LoVo (cell line): ENCODE measurements at regions not wholly inside any gene's neighbourhood (a gene's known extent, or its start where the extent isn't known, plus 50 kb on each side); places are given as distances from the start of the nearest gene placed in this dataset.
"Not testable (repeated sequence)": the region's sequence is repeated elsewhere in the genome, so short reads cannot be mapped to it uniquely, and the experiment has no call there.

Source experiments
- DNase-seq: peaks from one replicate; pipeline ENCODE4 v3.0.0-alpha.2; 2016; ENCODE audit warnings: low spot score

DNA sequence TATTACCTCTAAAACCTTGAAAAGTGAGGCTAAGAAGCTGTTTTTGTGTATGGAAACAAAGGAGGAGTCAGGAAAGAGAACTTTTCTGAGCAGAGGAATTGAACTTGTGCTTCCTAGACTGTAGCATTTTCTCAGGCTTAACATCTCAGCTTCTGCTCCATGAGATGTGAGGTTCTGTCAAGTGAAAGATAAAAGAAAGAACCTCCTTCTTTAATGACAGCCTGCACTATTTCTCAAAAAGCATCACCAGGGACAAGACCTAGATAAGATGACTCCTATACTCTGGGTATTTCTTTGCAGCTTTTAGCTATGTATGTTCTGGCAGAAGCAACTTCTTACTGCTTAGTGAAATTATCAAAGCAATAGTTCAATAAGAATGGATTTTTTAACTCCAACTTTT, 87.6 kb upstream of the KCNQ5 start:
- DNase-seq, result no peak

DNA sequence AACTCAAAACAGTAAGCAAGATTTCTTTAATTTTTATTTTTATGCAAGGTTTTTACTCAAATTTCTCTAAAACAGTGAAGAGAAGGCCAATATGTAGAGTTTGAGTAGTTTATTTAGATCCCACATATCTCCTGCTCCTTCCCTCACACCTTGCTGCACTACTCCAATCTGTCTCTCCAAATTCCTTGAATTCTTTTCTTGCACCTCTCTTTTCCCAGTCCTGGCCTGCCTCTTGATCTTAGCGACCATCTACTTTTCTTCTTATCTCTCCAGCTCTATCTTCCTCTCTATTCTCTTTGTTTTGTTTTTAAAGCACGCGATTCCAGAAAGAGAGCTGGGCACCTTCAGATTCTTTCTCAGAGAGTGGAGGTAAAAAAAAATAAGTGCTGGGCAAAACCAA, 86.7 kb upstream of the KCNQ5 start:
- no peak for DNase-seq

DNA sequence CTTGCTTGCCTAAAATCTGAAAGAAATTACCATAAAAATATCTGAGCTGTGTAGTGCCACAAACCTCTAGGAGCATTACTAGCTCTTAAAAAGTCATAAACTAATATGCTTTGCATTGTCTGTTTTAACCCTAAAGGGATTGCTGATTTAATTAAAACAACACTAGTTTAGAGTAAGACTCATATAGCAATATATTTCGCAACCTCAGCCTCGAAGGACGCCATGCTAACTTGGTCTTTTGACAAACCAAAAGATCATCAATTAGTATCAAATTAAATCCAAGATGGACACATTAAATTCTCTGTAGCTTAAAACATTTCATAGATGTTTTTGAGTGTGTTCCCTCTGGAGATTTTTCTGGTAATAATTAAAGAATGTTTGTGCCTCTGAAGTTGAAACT, 74.8 kb upstream of the KCNQ5 start:
- no peak for DNase-seq

DNA sequence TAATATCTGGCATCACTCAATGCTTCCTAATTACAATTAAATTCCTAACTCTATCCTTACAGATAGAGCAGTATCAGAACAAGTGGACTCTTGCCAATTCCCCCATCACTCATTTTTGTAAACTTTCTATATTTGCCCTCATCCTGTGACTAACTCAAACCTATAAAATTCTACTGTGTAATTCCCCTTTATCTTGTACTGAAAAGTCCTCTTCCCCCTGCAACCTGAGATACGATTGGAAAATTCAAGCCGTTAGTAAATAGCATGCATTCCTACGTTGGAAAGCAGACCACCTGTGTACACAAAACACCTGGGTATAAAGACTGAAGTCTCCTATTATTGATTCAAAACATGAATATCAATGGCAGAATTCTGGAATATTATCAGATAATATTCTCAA, 70.4 kb upstream of the KCNQ5 start:
- no peak for DNase-seq

DNA sequence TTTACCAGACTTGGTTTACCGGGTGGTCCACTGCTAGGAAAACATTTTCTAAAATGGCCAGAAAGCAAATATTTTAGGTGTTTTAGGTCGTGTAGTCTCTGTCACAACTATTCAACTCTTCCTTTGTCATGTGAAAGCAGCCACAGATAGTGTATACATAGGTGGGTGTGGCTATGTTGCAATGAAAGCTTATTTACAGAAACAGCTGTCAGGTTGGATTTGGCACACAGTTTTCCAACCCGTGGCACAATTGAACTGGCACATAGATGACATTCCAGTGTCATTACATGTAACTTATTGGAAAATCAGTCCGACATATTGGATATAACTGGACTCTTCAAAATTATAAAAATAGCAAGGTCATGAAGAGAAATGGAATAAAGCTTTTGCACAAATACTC, 68.9 kb upstream of the KCNQ5 start:
- no peak for DNase-seq

DNA sequence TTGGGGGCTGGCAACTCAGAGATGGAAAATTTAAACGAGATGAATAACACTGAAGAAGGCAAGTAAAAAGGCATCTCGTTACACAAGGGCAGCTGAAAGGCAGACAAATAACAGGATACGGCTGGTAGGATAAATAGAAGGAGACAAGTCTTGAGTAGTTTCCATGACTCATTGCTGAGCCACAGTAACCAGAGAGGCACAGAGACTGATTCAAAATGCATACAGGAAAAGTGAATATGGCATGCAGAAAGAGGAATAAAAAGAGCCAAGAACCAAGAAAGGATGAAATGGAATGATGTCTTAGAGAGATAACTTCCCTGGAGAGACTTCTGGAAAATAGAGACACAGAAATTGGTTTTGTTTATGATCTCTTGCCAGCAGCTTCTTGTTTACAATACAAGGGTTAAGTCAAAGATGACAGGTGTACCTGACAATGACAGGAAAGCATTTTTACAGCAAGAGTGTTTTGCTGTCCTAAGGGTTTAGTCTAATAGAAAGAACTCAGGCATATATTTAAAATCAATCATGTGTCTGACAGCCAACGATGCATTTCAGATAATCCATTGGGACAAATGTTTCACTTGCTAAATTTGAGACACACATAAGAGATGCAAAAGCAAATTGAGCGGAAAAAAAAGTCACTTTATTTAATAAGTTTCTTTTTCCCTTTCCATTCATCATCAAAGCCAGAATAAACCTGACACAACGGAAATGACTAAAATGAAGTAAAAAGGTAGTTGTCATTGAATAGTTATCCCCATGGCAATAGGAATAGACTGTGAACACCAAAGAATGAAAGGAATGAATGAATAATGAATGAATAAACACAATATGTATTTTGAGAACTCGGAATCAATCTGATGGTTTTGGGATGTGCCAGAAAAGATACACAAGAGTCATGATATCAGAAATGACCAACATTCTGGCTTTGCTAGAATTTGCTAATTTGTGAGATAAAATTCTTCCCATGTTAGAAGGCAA, 68.0 kb upstream of the KCNQ5 start:
- DNase-seq, result no peak

DNA sequence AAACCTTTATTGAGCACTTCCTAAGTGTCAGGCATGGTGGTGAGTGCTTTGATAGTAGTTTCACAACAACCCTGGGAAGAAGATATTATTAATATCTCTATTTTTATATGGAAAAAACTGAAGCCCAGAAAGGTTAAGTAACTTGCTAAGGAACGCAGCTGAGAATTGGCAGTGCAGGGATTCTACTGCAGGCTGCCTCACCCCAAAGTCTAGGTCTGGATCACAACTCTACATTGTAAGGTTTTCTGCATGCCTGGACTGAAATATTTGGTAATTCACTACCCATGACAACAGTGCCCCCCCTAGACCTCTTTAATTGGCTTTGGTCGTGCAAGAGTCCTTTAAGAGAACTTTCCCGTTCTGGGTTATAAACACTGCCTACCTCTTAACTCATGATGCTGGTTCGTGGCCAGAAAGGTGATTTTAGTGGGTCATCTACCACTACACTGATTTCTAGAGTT, 67.1 kb upstream of the KCNQ5 start:
- no peak for DNase-seq

DNA sequence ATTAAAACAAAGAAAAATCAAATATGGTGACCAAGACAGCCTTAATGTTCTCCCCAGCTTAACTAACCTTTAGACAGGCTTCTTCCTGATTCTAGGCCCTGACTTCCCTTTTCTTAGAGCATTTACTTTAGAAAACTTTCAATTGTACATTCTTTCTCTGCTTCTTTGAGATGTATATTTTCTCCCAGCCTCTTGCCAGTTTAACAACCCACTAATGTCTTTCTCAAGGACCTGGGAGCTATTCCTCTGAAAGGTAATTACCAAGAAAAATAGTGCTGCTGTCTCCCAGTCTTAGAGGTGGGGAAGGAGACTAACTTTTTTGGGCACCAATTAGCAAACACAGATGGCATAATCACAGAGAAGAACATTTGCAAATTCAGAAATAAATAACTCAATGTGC, 62.8 kb upstream of the KCNQ5 start:
- no peak for DNase-seq

DNA sequence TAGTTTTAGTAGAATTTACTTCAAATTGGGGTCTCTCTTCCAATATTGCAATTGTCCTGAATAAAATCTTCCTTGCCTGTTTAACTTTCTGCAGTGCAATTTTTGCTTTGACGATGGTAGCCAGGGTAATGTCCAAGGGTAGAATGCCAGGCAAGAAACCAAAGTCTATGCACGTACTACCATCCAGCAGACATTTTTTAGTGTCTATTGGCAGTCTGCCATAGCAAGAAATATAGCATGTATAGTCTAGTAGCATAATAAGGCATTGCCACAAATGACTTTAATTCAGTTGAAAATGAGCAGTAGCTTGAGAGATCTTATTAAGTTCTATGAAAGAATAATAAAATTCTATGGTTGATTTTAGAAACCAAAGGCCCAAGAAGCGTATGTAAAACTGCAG, 62.3 kb upstream of the KCNQ5 start:
- DNase-seq, result no peak

DNA sequence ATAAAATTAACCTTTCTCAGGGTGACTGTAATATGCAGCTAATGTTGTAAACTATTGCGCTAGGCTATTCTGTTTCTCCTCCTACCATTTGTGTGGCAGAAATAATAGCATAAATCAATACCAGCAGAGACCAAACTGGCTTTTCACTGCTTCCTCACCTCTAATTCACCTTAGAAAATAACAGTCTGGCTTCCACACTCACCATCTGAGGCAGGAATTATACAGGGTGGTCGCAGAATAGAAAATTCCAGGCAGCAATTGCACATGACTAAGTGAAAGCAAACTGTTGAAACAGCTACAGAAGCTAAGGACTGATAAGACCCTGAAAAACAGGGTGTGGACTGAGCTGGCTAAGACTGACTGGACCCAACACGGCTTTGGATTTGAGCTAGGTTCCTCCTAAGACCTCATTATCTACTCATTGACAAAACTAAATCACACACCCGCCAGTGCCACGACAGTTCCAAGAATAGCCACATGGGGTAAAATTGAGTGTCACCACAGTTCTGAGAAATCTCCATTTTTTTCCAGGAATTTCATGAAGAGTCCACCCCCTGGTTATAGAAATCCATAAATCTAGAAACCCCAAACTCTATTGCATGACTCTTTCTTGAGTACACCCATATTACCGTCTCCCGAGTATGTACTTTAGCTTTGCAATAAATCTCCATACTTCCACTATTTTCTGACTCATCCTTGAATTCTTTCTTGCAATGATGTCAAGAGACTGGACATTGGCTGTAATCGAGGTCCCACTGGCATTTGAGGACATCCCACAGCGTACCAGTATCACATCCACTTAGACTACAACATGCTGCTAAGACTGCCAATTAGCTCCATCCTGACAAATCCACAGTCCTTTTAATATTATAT, 60.9 kb upstream of the KCNQ5 start:
- no peak for DNase-seq

DNA sequence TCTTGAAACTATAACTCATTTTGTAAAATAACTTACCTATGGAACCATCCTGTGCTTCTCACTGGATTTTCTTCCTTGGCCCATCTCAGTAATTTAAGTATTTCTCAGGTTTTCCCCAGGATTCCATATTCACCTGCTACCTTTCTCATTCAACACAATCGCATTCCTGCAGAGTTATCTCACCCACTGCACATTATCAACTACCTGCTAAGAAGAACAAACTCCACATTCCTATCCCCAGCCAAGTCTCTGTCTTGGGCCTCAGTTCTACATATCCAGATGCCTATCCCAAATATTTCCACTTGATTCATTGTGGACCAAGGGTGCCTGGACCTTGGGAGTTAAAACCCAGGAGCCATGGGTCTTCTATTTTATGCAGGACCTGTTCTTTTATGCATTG, 60.2 kb upstream of the KCNQ5 start:
- no peak for DNase-seq

DNA sequence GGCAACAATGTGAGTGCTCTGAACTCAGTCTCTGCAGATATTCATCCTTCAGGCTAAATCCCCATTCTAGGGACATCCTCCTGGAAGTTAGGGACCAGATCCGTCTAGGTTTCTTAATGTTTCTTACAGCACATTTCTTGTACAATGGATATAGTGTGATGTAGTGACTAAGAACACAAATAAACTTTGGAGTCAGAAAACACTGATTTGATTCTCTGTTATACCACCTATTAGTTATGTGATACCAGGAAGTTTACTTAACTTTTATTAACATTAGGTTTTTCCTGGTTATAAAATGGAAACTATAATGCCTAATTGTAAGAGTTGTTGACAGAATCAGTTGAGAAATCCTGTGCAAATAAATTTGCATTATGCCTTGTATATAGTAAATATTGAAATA, 57.6 kb upstream of the KCNQ5 start:
- DNase-seq, result no peak

DNA sequence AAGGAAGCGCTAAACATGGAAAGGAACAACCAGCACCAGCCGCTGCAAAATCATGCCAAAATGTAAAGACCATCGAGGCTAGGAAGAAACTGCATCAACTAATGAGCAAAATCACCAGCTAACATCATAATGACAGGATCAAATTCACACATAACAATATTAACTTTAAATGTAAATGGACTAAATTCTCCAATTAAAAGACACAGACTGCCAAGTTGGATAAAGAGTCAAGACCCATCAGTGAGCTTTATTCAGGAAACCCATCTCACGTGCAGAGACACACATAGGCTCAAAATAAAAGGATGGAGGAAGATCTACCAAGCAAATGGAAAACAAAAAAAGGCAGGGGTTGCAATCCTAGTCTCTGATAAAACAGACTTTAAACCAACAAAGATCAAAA, 49.9 kb upstream of the KCNQ5 start:
- not testable (repeated sequence) for DNase-seq
